OCI-LY1 (cell line): ENCODE measurements at regions not wholly inside any gene's neighbourhood (a gene's known extent, or its start where the extent isn't known, plus 50 kb on each side); places are given as distances from the start of the nearest gene placed in this dataset.

Experiments
- H2AFZ ChIP-seq: fragments of 200-600 bp; sonication (generic), shearing (Covaris generic); 2 replicates; pipeline ENCODE4 v1.6.0; 2014; ENCODE audit warnings: antibody characterized with exemption, mild to moderate bottlenecking, low read length
- H3F3A ChIP-seq: fragments of 200-600 bp; sonication (generic), shearing (Covaris generic); 2 replicates; pipeline ENCODE4 v1.6.0; 2014; ENCODE audit warnings: mild to moderate bottlenecking, antibody characterized with exemption, low read length, moderate library complexity; ENCODE audit not compliant: insufficient read depth
- H3K27ac ChIP-seq: fragments of 200-600 bp; sonication (generic); 2 replicates; pipeline ENCODE4 v1.5.1; 2014; ENCODE audit warnings: low read length, mixed run types, mild to moderate bottlenecking, low read depth; ENCODE audit not compliant: poor library complexity, severe bottlenecking
- H3K27me3 ChIP-seq: fragments of 200-600 bp; sonication (generic); 2 replicates; pipeline ENCODE4 v1.6.0; 2014; ENCODE audit warnings: antibody characterized with exemption, mild to moderate bottlenecking, low read length, moderate library complexity; ENCODE audit not compliant: insufficient read depth
- H3K36me3 ChIP-seq: fragments of 200-600 bp; sonication (generic); 2 replicates; pipeline ENCODE4 v1.6.1; 2014; ENCODE audit warnings: mild to moderate bottlenecking, antibody characterized with exemption, low read length, moderate library complexity, mixed read lengths; ENCODE audit not compliant: insufficient read depth
- H3K4me1 ChIP-seq: fragments of 200-600 bp; sonication (generic); 2 replicates; pipeline ENCODE4 v1.5.1; 2014; ENCODE audit warnings: mild to moderate bottlenecking, low read length, moderate library complexity; ENCODE audit not compliant: insufficient read depth, severe bottlenecking
- H3K4me2 ChIP-seq: fragments of 200-600 bp; sonication (generic), shearing (Covaris generic); 2 replicates; pipeline ENCODE4 v1.6.1; 2014; ENCODE audit warnings: low read length
- H3K4me3 ChIP-seq: fragments of 200-600 bp; sonication (generic); 2 replicates; pipeline ENCODE4 v1.5.1; 2014; ENCODE audit warnings: low read length, low read depth, mild to moderate bottlenecking, mixed read lengths; ENCODE audit not compliant: poor library complexity, severe bottlenecking
- H3K79me2 ChIP-seq: fragments of 200-600 bp; shearing (Covaris generic); 2 replicates; pipeline ENCODE4 v1.6.1; 2016; ENCODE audit warnings: mixed run types, low read length, mixed read lengths; ENCODE audit not compliant: insufficient read depth
- H3K9ac ChIP-seq: fragments of 200-600 bp; sonication (generic), shearing (Covaris generic); 2 replicates; pipeline ENCODE4 v1.6.1; 2014; ENCODE audit warnings: mild to moderate bottlenecking, low read length, mixed read lengths
- H3K9me2 ChIP-seq: fragments of 200-600 bp; sonication (generic), shearing (Covaris generic); 2 replicates; pipeline ENCODE4 v1.6.1; 2014; ENCODE audit warnings: low read depth, mild to moderate bottlenecking, low read length, mixed read lengths
- H3K9me3 ChIP-seq: fragments of 200-600 bp; shearing (Covaris generic); 2 replicates; pipeline ENCODE4 v1.6.1; 2014; ENCODE audit warnings: low read length, mixed read lengths
- H4K20me1 ChIP-seq: fragments of 200-600 bp; sonication (generic), shearing (Covaris generic); 2 replicates; pipeline ENCODE4 v1.6.0; 2016; ENCODE audit warnings: mild to moderate bottlenecking, low read length; ENCODE audit not compliant: insufficient read depth
- CTCF ChIP-seq: fragments of 200-600 bp; sonication (generic), shearing (Covaris generic); IDR thresholded peaks from 2 replicates; pipeline ENCODE4 v1.5.1; 2017; ENCODE audit warnings: mild to moderate bottlenecking, antibody characterized with exemption, low read length, moderate library complexity, mixed read lengths
- EZH2 ChIP-seq: fragments of 200-600 bp; sonication (generic), shearing (Covaris generic); IDR thresholded peaks from 2 replicates; pipeline ENCODE4 v1.8.0; 2017; ENCODE audit warnings: borderline replicate concordance, mixed run types, mild to moderate bottlenecking, antibody characterized with exemption, low read length, moderate library complexity, mixed read lengths

- Histone ChIP-seq H3K4me1 (no peaks in the 10 kb centered on the region), H3K9me3 (no peaks in the 10 kb centered on the region), H2AFZ (no peak overlapping the region), H3K79me2 (no peaks in the 10 kb centered on the region), H3F3A (no peaks in the 10 kb centered on the region), H4K20me1 (no peaks in the 10 kb centered on the region), H3K27ac (no peak overlapping the region), H3K4me2 (no peak overlapping the region), H3K36me3 (no peaks in the 10 kb centered on the region), H3K9ac (no peak overlapping the region), H3K27me3 (no peaks in the 10 kb centered on the region), H3K4me3 (no peak overlapping the region), H3K9me2 (no peaks in the 10 kb centered on the region)
- TF ChIP-seq EZH2, result no peak
- TF ChIP-seq CTCF, result no peak
Observed at GRCh38 chrX:96407072-96407471, 277.6 kb upstream of the DIAPH2 start.

GRCh38 chrX:96407501-96407900 is 277.1 kb upstream of the DIAPH2 start:
- no peak for TF ChIP-seq EZH2
- TF ChIP-seq CTCF, result no peak
- Histone ChIP-seq H3F3A (no peaks in the 10 kb centered on the region), H3K79me2 (no peaks in the 10 kb centered on the region), H3K36me3 (no peaks in the 10 kb centered on the region), H3K4me2 (no peak overlapping the region), H3K9me3 (no peaks in the 10 kb centered on the region), H3K9ac (no peak overlapping the region), H3K4me3 (no peak overlapping the region), H3K27ac (no peak overlapping the region), H3K27me3 (no peaks in the 10 kb centered on the region), H3K9me2 (no peaks in the 10 kb centered on the region), H2AFZ (no peak overlapping the region), H3K4me1 (no peaks in the 10 kb centered on the region), H4K20me1 (no peaks in the 10 kb centered on the region)

- H4K20me1 ChIP-seq, result no peaks in the 10 kb centered on the region
- H3K9me3 ChIP-seq, result no peaks in the 10 kb centered on the region
- no peak overlapping the region for H2AFZ ChIP-seq
- H3F3A ChIP-seq, result no peaks in the 10 kb centered on the region
- H3K9me2 ChIP-seq, result no peaks in the 10 kb centered on the region
- H3K79me2 ChIP-seq, result no peaks in the 10 kb centered on the region
- no peak overlapping the region for H3K27ac ChIP-seq
- H3K36me3 ChIP-seq, result no peaks in the 10 kb centered on the region
- H3K4me2 ChIP-seq, result no peak overlapping the region
- no peaks in the 10 kb centered on the region for H3K27me3 ChIP-seq
- no peaks in the 10 kb centered on the region for H3K4me1 ChIP-seq
- TF ChIP-seq EZH2 (no peak), CTCF (no peak)
- no peak overlapping the region for H3K4me3 ChIP-seq
- H3K9ac ChIP-seq, result no peak overlapping the region
Observed at GRCh38 chrX:96407981-96408380, 276.7 kb upstream of the DIAPH2 start.
